SK-N-MC (cell line): ENCODE measurements at regions not wholly inside any gene's neighbourhood (a gene's known extent, or its start where the extent isn't known, plus 50 kb on each side); places are given as distances from the start of the nearest gene placed in this dataset.

ENCODE experiments used
- EZH2 ChIP-seq: fragments of 200-600 bp; sonication (generic); IDR thresholded peaks from one replicate; pipeline ENCODE4 v1.6.1; 2017; ENCODE audit warnings: antibody characterized with exemption
- POLR2AphosphoS5 ChIP-seq: IDR thresholded peaks from 2 replicates; pipeline ENCODE4 v1.6.1; 2012; ENCODE audit warnings: mild to moderate bottlenecking, low read depth, low read length, borderline replicate concordance

DNA sequence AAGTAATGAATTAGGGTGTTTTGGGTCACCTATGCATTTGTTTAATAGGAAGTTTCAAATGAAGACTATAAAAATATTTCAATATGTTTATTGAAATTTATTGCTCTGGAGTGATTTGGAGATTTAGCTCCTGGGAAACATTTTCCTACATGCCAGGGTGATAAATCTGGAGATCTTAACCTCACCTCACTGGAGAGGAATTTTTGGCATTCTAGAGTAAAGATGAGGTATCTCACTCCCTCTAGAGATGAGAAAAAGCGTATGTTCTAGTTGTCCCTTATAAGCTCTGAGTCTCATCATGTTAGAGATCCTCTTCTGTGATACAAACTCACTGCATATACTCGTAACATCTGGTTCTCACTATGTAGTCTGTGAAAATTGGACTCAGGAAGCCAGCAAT is 219.0 kb downstream of the KLHL4 start:
- no peak for TF ChIP-seq POLR2AphosphoS5
- no peak for TF ChIP-seq EZH2
